Neuronal stem cell (in vitro differentiated cells): ENCODE measurements at regions not wholly inside any gene's neighbourhood (a gene's known extent, or its start where the extent isn't known, plus 50 kb on each side); places are given as distances from the start of the nearest gene placed in this dataset.

Experiments
- DNase-seq: peaks from one replicate; pipeline ENCODE4 v3.0.0-alpha.2; 2013; ENCODE audit warnings: low spot score
- H2AFZ ChIP-seq: one replicate; pipeline ENCODE4 v1.6.1; 2013; ENCODE audit warnings: mild to moderate bottlenecking, low read length, inconsistent platforms
- H2AK5ac ChIP-seq: 2 replicates; pipeline ENCODE4 v1.6.1; 2013; ENCODE audit warnings: low read depth, mild to moderate bottlenecking, inconsistent platforms, low read length, moderate library complexity, mixed read lengths
- H2BK120ac ChIP-seq: 2 replicates; pipeline ENCODE4 v1.6.1; 2013; ENCODE audit warnings: low read depth, mild to moderate bottlenecking, inconsistent platforms, low read length, moderate library complexity, mixed read lengths
- H2BK12ac ChIP-seq: one replicate; pipeline ENCODE4 v1.6.1; 2013; ENCODE audit warnings: low read length, inconsistent platforms
- H2BK15ac ChIP-seq: 2 replicates; pipeline ENCODE4 v1.6.1; 2013; ENCODE audit warnings: mild to moderate bottlenecking, low read length, inconsistent platforms, mixed read lengths
- H2BK5ac ChIP-seq: one replicate; pipeline ENCODE4 v1.6.1; 2013; ENCODE audit warnings: inconsistent platforms, mild to moderate bottlenecking, low read length, moderate library complexity
- H3K14ac ChIP-seq: one replicate; pipeline ENCODE4 v1.6.1; 2013; ENCODE audit warnings: low read length, inconsistent platforms
- H3K18ac ChIP-seq: 2 replicates; pipeline ENCODE4 v1.6.1; 2013; ENCODE audit warnings: low read length, inconsistent platforms
- H3K23ac ChIP-seq: 2 replicates; pipeline ENCODE4 v1.6.1; 2013; ENCODE audit warnings: low read depth, mild to moderate bottlenecking, mixed read lengths, low read length, inconsistent platforms; ENCODE audit not compliant: poor library complexity
- H3K27ac ChIP-seq: replicated peaks from 3 replicates; pipeline ENCODE4 v1.5.1; 2013; ENCODE audit warnings: low read length, inconsistent platforms
- H3K27me3 ChIP-seq, 3 experiments: 2 replicates each; pipeline ENCODE4 v1.6.1; 2013; ENCODE audit warnings: low read length in 3 of 3, mild to moderate bottlenecking in 2 of 3, inconsistent platforms in 1 of 3, low read depth in 1 of 3, mixed read lengths in 1 of 3, moderate library complexity in 1 of 3; ENCODE audit not compliant: control insufficient read depth in 3 of 3, insufficient read depth in 3 of 3
- H3K36me3 ChIP-seq, 2 donors: replicated peaks in 1 of 2; 2 replicates each; pipeline ENCODE4 v1.6.1; 2013; ENCODE audit warnings: low read length in 2 of 2; ENCODE audit not compliant: control insufficient read depth in 2 of 2, insufficient read depth in 2 of 2
- H3K4ac ChIP-seq: 2 replicates; pipeline ENCODE4 v1.6.1; 2013; ENCODE audit warnings: inconsistent platforms, mild to moderate bottlenecking, low read length, moderate library complexity
- H3K4me1 ChIP-seq, 2 donors: 1 replicate in 1 of 2; 2 replicates in 1 of 2; pipeline ENCODE4 v1.6.1; 2013; ENCODE audit warnings: low read length in 2 of 2, low read depth in 1 of 2; ENCODE audit not compliant: control insufficient read depth in 2 of 2, insufficient read depth in 1 of 2
- H3K4me2 ChIP-seq: one replicate; pipeline ENCODE4 v1.6.1; 2013; ENCODE audit warnings: mild to moderate bottlenecking, low read length, inconsistent platforms; ENCODE audit not compliant: insufficient read depth, poor library complexity, severe bottlenecking
- H3K4me3 ChIP-seq, 2 donors: 2 replicates each; pipeline ENCODE4 v1.5.1; 2013; ENCODE audit warnings: low read length in 2 of 2, mild to moderate bottlenecking in 2 of 2, inconsistent platforms in 1 of 2, moderate library complexity in 1 of 2
- H3K79me1 ChIP-seq: one replicate; pipeline ENCODE4 v1.6.1; 2013; ENCODE audit warnings: low read depth, mild to moderate bottlenecking, inconsistent platforms, low read length, moderate library complexity
- H3K9ac ChIP-seq: one replicate; pipeline ENCODE4 v1.6.1; 2013; ENCODE audit warnings: mild to moderate bottlenecking, low read depth, low read length, inconsistent platforms; ENCODE audit not compliant: poor library complexity
- H3K9me3 ChIP-seq, 2 donors: replicated peaks in 1 of 2; 2 replicates each; pipeline versions ENCODE3 to v1.6.1; 2013; ENCODE audit warnings: low read length in 2 of 2, mild to moderate bottlenecking in 2 of 2, inconsistent platforms in 1 of 2, low read depth in 1 of 2, mixed read lengths in 1 of 2, moderate library complexity in 1 of 2; ENCODE audit not compliant: control insufficient read depth in 2 of 2, insufficient read depth in 1 of 2
- H4K8ac ChIP-seq: one replicate; pipeline ENCODE4 v1.6.1; 2013; ENCODE audit warnings: low read depth, mild to moderate bottlenecking, inconsistent platforms, low read length, moderate library complexity
- H4K91ac ChIP-seq: one replicate; pipeline ENCODE4 v1.6.1; 2013; ENCODE audit warnings: low read length, low read depth, mild to moderate bottlenecking, inconsistent platforms; ENCODE audit not compliant: poor library complexity
- WGBS, 2 donors: extraction: QIAGEN DNeasy Blood & Tissue Kit; methylation state at CpG; one replicate each; pipeline ENCODE4 v1.1.7; 2013; ENCODE audit warnings: missing lambda C conversion rate in 2 of 2, mixed read lengths in 1 of 2; ENCODE audit not compliant: insufficient read length in 2 of 2, insufficient replicate concordance in 1 of 2; ENCODE audit errors: extremely low coverage in 2 of 2; 5-methylcytosine and 5-hydroxymethylcytosine counted together

GRCh38 chr5:108639366-108639765 lies 108.3 kb upstream of the FER start:
- H3K9me3 ChIP-seq, result no peaks in the 10 kb centered on the region
- H3K4me1 ChIP-seq, result peaks cover 2 to 3% of the 10 kb centered on the region in 2 donors
- no peak overlapping the region for H4K91ac ChIP-seq
- DNase-seq, result no peak
- H3K18ac ChIP-seq, result no peak overlapping the region
- H4K8ac ChIP-seq, result no peak overlapping the region
- H3K27ac ChIP-seq, result no peak overlapping the region
- H3K23ac ChIP-seq, result no peak overlapping the region
- H3K79me1 ChIP-seq, result no peaks in the 10 kb centered on the region
- H3K27me3 ChIP-seq, result no peaks in the 10 kb centered on the region
- H2AK5ac ChIP-seq, result no peak overlapping the region
- no peak overlapping the region for H2BK120ac ChIP-seq
- peak overlapping the region; percentile 77 for H2AFZ ChIP-seq
- WGBS, 2 donors, result no CpG with 5 or more reads among the region's 3 CpGs
- H2BK12ac ChIP-seq, result no peak overlapping the region
- no peak overlapping the region for H3K9ac ChIP-seq
- no peak overlapping the region for H2BK15ac ChIP-seq
- no peak overlapping the region for H2BK5ac ChIP-seq
- H3K4me2 ChIP-seq, result no peak overlapping the region
- no peaks in the 10 kb centered on the region for H3K36me3 ChIP-seq
- no peak overlapping the region for H3K4me3 ChIP-seq
- no peak overlapping the region for H3K4ac ChIP-seq
- no peak overlapping the region for H3K14ac ChIP-seq

GRCh38 chr5:108638021-108638420 lies 109.7 kb upstream of the FER start:
- Histone ChIP-seq H3K4ac (no peak overlapping the region), H2AK5ac (no peak overlapping the region), H3K4me1 (peaks cover 2 to 3% of the 10 kb centered on the region in 2 donors), H4K91ac (no peak overlapping the region), H3K14ac (no peak overlapping the region), H2BK120ac (no peak overlapping the region), H3K79me1 (no peaks in the 10 kb centered on the region), H2BK15ac (no peak overlapping the region), H3K9ac (no peak overlapping the region), H3K18ac (no peak overlapping the region), H2BK12ac (no peak overlapping the region), H3K23ac (no peak overlapping the region), H3K9me3 (no peaks in the 10 kb centered on the region), H4K8ac (no peak overlapping the region), H3K27me3 (no peaks in the 10 kb centered on the region), H3K36me3 (no peaks in the 10 kb centered on the region), H2BK5ac (no peak overlapping the region), H3K4me3 (no peak overlapping the region), H2AFZ (no peak overlapping the region), H3K4me2 (no peak overlapping the region), H3K27ac (no peak overlapping the region)
- DNase-seq, result no peak
- no CpG with 5 or more reads among the region's 2 CpGs for WGBS, 2 donors

- Histone ChIP-seq H2AFZ (no peak overlapping the region), H2BK12ac (no peak overlapping the region), H3K4me1 (peaks cover under 1 to 2% of the 10 kb centered on the region in 2 donors), H3K14ac (no peak overlapping the region), H4K8ac (no peak overlapping the region), H3K4me2 (no peak overlapping the region), H2AK5ac (no peak overlapping the region), H3K27ac (no peak overlapping the region), H3K27me3 (no peaks in the 10 kb centered on the region), H4K91ac (no peak overlapping the region), H2BK5ac (no peak overlapping the region), H3K9me3 (no peaks in the 10 kb centered on the region), H3K79me1 (no peaks in the 10 kb centered on the region), H3K4me3 (no peak overlapping the region), H3K4ac (no peak overlapping the region), H2BK120ac (no peak overlapping the region), H2BK15ac (no peak overlapping the region), H3K9ac (no peak overlapping the region), H3K23ac (no peak overlapping the region), H3K36me3 (no peaks in the 10 kb centered on the region), H3K18ac (no peak overlapping the region)
- DNase-seq, result no peak
- no CpG with 5 or more reads among the region's 1 CpG for WGBS, 2 donors
Observed at GRCh38 chr5:108637134-108637533, 110.6 kb upstream of the FER start.

- H3K27ac ChIP-seq, result no peak overlapping the region
- no peak overlapping the region for H2BK15ac ChIP-seq
- peak overlapping the region; percentile 45 for H2AFZ ChIP-seq
- no peaks in the 10 kb centered on the region for H3K4me1 ChIP-seq
- H3K36me3 ChIP-seq, result no peaks in the 10 kb centered on the region
- no peak for DNase-seq
- no peak overlapping the region for H3K14ac ChIP-seq
- no peak overlapping the region for H2AK5ac ChIP-seq
- no peak overlapping the region for H4K91ac ChIP-seq
- WGBS, 2 donors, result no CpG with 5 or more reads among the region's 3 CpGs
- no peak overlapping the region for H3K9ac ChIP-seq
- no peak overlapping the region for H3K18ac ChIP-seq
- no peak overlapping the region for H2BK12ac ChIP-seq
- H3K4me3 ChIP-seq, result no peak overlapping the region
- no peak overlapping the region for H4K8ac ChIP-seq
- no peaks in the 10 kb centered on the region for H3K79me1 ChIP-seq
- H2BK5ac ChIP-seq, result no peak overlapping the region
- no peak overlapping the region for H3K4me2 ChIP-seq
- H3K9me3 ChIP-seq, result no peaks in the 10 kb centered on the region
- no peak overlapping the region for H3K4ac ChIP-seq
- H3K27me3 ChIP-seq, result no peaks in the 10 kb centered on the region
- no peak overlapping the region for H3K23ac ChIP-seq
- H2BK120ac ChIP-seq, result no peak overlapping the region
Observed at GRCh38 chr5:108636135-108636853, 111.4 kb upstream of the FER start.
